ENCODE measurements at regions not wholly inside any gene's neighbourhood (a gene's known extent, or its start where the extent isn't known, plus 50 kb on each side); places are given as distances from the start of the nearest gene placed in this dataset.

- Histone ChIP-seq H4K5ac (ENCODE audit: insufficient read length, low read depth, low read length) (no peak overlapping the region), H3T11ph (ENCODE audit: low read length) (no peak overlapping the region), H3K9ac (ENCODE audit: extremely low read depth, insufficient read length, low read length) (no peak overlapping the region), H3K14ac (ENCODE audit: insufficient read depth, low read length) (no peak overlapping the region), H3K27me3 (ENCODE audit: insufficient read depth, low read length) (no peaks in the 10 kb centered on the region), H2BK120ac (ENCODE audit: low read depth, low read length, poor library complexity, severe bottlenecking) (no peak overlapping the region), H2BK12ac (ENCODE audit: insufficient read length, low read depth, low read length) (no peak overlapping the region), H3K4me2 (ENCODE audit: insufficient read depth, insufficient read length, low read length) (no peak overlapping the region), H3K79me2 (ENCODE audit: insufficient read depth, low read length) (no peaks in the 10 kb centered on the region), H4K8ac (replicated peaks; ENCODE audit: insufficient read length, low read depth, low read length) (no peak overlapping the region), H3K56ac (ENCODE audit: insufficient read length, low read depth, low read length) (no peak overlapping the region), H2BK20ac (ENCODE audit: low read depth, low read length, poor library complexity, severe bottlenecking) (no peak overlapping the region), H2BK5ac (ENCODE audit: insufficient read length, low read length) (no peak overlapping the region), H3K4me1 (ENCODE audit: insufficient read depth, low read length) (peaks cover 3% of the 10 kb centered on the region; the same call in 1 of the 2 replicates), H2AK5ac (ENCODE audit: insufficient read length, low read length) (no peak overlapping the region), H3K4ac (ENCODE audit: low read depth, low read length) (no peak overlapping the region), H4K20me1 (ENCODE audit: control insufficient read depth, insufficient read depth, insufficient read length) (no peaks in the 10 kb centered on the region), H3K18ac (ENCODE audit: insufficient read length, low read depth, low read length) (no peak overlapping the region), H2AFZ (ENCODE audit: low read length) (no peak overlapping the region), H4K91ac (ENCODE audit: insufficient read length, low read depth, low read length) (no peak overlapping the region), H2BK15ac (ENCODE audit: low read depth, low read length) (no peak overlapping the region), H3K27ac (ENCODE audit: insufficient read length, low read depth, low read length) (no peak overlapping the region), H3K23ac (ENCODE audit: insufficient read length, low read depth, low read length) (no peak overlapping the region), H3K9me3 (ENCODE audit: control insufficient read depth, low read depth, low read length) (no peaks in the 10 kb centered on the region), H3K79me1 (ENCODE audit: insufficient read depth, low read depth, low read length, poor library complexity, severe bottlenecking) (no peaks in the 10 kb centered on the region), H3K23me2 (ENCODE audit: insufficient read length, low read depth, low read length, poor library complexity, severe bottlenecking) (no peaks in the 10 kb centered on the region)
- no peak for TF ChIP-seq CTCF (conservative IDR thresholded peaks at IDR 0.05)
- H3K36me3 Mint-ChIP-seq (ENCODE audit: insufficient read depth in 1 of 3, low read depth in 3 of 3), result no peaks in the 10 kb centered on the region
- H3K9me3 Mint-ChIP-seq, result no peaks in the 10 kb centered on the region
- H3K27ac Mint-ChIP-seq, result no peak overlapping the region
- DNase-seq, result no peak
- peaks cover 0 to 8% of the 10 kb centered on the region in 2 experiments; a peak in 1 of 4 replicates for H3K4me1 Mint-ChIP-seq
- no peaks in the 10 kb centered on the region for H3K27me3 Mint-ChIP-seq (ENCODE audit: low read depth)
- no peak overlapping the region for H3K4me3 Mint-ChIP-seq
- no CpG with 5 or more reads among the region's 5 CpGs for WGBS (ENCODE audit: extremely low coverage, insufficient read length, low lambda C conversion rate)
Observed at GRCh38 chr5:106865279-106865678, 805.5 kb downstream of the EFNA5 start.
